Loucy (cell line): ENCODE measurements at regions not wholly inside any gene's neighbourhood (a gene's known extent, or its start where the extent isn't known, plus 50 kb on each side); places are given as distances from the start of the nearest gene placed in this dataset.

ENCODE experiments used
- H2AFZ ChIP-seq: fragments of 200-600 bp; sonication (generic); 2 replicates; pipeline ENCODE4 v1.6.0; 2016; ENCODE audit warnings: antibody characterized with exemption, mild to moderate bottlenecking, low read length, moderate library complexity
- H3F3A ChIP-seq: fragments of 200-600 bp; 2 replicates; pipeline ENCODE4 v1.6.0; 2016; ENCODE audit warnings: antibody characterized with exemption, low read depth, mild to moderate bottlenecking
- H3K27me3 ChIP-seq: fragments of 200-600 bp; sonication (generic); 2 replicates; pipeline ENCODE4 v1.6.1; 2014; ENCODE audit warnings: low read length, mild to moderate bottlenecking; ENCODE audit not compliant: insufficient read depth, poor library complexity, severe bottlenecking
- H3K36me3 ChIP-seq: fragments of 200-600 bp; sonication (generic); 2 replicates; pipeline ENCODE4 v1.6.1; 2016; ENCODE audit warnings: low read length; ENCODE audit not compliant: insufficient read depth
- H3K4me1 ChIP-seq: fragments of 200-600 bp; sonication (generic); 2 replicates; pipeline ENCODE4 v1.5.1; 2014; ENCODE audit warnings: low read length, mild to moderate bottlenecking; ENCODE audit not compliant: insufficient read depth, poor library complexity, severe bottlenecking
- H3K4me2 ChIP-seq: fragments of 200-600 bp; sonication (generic); 2 replicates; pipeline ENCODE4 v1.6.0; 2014; ENCODE audit warnings: antibody characterized with exemption, low read length, low read depth, mild to moderate bottlenecking; ENCODE audit not compliant: poor library complexity, severe bottlenecking
- H3K4me3 ChIP-seq: fragments of 200-600 bp; sonication (generic); 2 replicates; pipeline ENCODE4 v1.5.1; 2014; ENCODE audit warnings: low read length, mild to moderate bottlenecking, mixed read lengths; ENCODE audit not compliant: poor library complexity, severe bottlenecking
- H3K79me2 ChIP-seq: fragments of 200-600 bp; sonication (generic); 2 replicates; pipeline ENCODE4 v1.6.1; 2014; ENCODE audit warnings: low read length; ENCODE audit not compliant: insufficient read depth
- H3K9ac ChIP-seq: fragments of 200-600 bp; sonication (generic); 2 replicates; pipeline ENCODE4 v1.6.0; 2014; ENCODE audit warnings: mild to moderate bottlenecking, low read depth, low read length, moderate library complexity; ENCODE audit not compliant: poor library complexity, severe bottlenecking
- H3K9me2 ChIP-seq: fragments of 200-600 bp; sonication (generic); replicated peaks from 2 replicates; pipeline ENCODE4 v1.6.1; 2016; ENCODE audit warnings: low read depth, low read length, mixed read lengths
- H3K9me3 ChIP-seq: fragments of 200-600 bp; sonication (generic); 2 replicates; pipeline ENCODE4 v1.6.1; 2014; ENCODE audit warnings: mild to moderate bottlenecking, antibody characterized with exemption, low read length, low read depth; ENCODE audit not compliant: insufficient read depth
- H4K20me1 ChIP-seq: fragments of 200-600 bp; sonication (generic); 2 replicates; pipeline ENCODE4 v1.6.0; 2014; ENCODE audit warnings: antibody characterized with exemption, low read length, mild to moderate bottlenecking; ENCODE audit not compliant: insufficient read depth, poor library complexity, severe bottlenecking
- CTCF ChIP-seq: fragments of 200-600 bp; sonication (generic); conservative IDR thresholded peaks from 2 replicates; pipeline ENCODE4 v1.5.1; 2014; ENCODE audit warnings: mild to moderate bottlenecking, antibody characterized with exemption, low read length
- EZH2phosphoT487 ChIP-seq: fragments of 200-600 bp; IDR thresholded peaks from 2 replicates; pipeline ENCODE4 v1.6.1; 2018; ENCODE audit warnings: antibody characterized with exemption, mild to moderate bottlenecking, moderate library complexity, borderline replicate concordance

- Histone ChIP-seq H3K9me2 (no peaks in the 10 kb centered on the region), H3K9ac (no peak overlapping the region), H3K4me1 (no peaks in the 10 kb centered on the region), H3K27me3 (no peaks in the 10 kb centered on the region), H3K36me3 (no peaks in the 10 kb centered on the region), H2AFZ (no peak overlapping the region), H3F3A (no peaks in the 10 kb centered on the region), H3K79me2 (no peaks in the 10 kb centered on the region), H3K4me2 (no peak overlapping the region), H4K20me1 (no peaks in the 10 kb centered on the region), H3K4me3 (no peak overlapping the region), H3K9me3 (peaks cover under 1% of the 10 kb centered on the region; the same call in 1 of the 2 replicates)
- TF ChIP-seq EZH2phosphoT487 = no peak
- no peak for TF ChIP-seq CTCF
These were observed 309.4 kb upstream of the DIO3 start for GRCh38 chr14:101251812-101252442.

- no peak overlapping the region for H3K4me2 ChIP-seq
- H3F3A ChIP-seq = no peaks in the 10 kb centered on the region
- H3K4me3 ChIP-seq = no peak overlapping the region
- no peaks in the 10 kb centered on the region for H3K4me1 ChIP-seq
- no peak for TF ChIP-seq EZH2phosphoT487
- no peak for TF ChIP-seq CTCF
- H3K79me2 ChIP-seq = no peaks in the 10 kb centered on the region
- H2AFZ ChIP-seq = no peak overlapping the region
- no peaks in the 10 kb centered on the region; the same call in 1 of the 2 replicates for H3K9me3 ChIP-seq
- no peaks in the 10 kb centered on the region for H3K9me2 ChIP-seq
- H3K36me3 ChIP-seq = no peaks in the 10 kb centered on the region
- H3K27me3 ChIP-seq = no peaks in the 10 kb centered on the region
- no peak overlapping the region for H3K9ac ChIP-seq
- no peaks in the 10 kb centered on the region for H4K20me1 ChIP-seq
These were observed 308.7 kb upstream of the DIO3 start for GRCh38 chr14:101252443-101253214.

GRCh38 chr14:101253948-101254347, 307.3 kb upstream of the DIO3 start:
- Histone ChIP-seq H3K4me3 (no peak overlapping the region), H3F3A (no peaks in the 10 kb centered on the region), H3K9me2 (no peaks in the 10 kb centered on the region), H3K27me3 (no peaks in the 10 kb centered on the region), H3K9me3 (no peaks in the 10 kb centered on the region), H3K9ac (no peak overlapping the region), H3K36me3 (no peaks in the 10 kb centered on the region), H3K4me1 (no peaks in the 10 kb centered on the region), H3K4me2 (no peak overlapping the region), H2AFZ (no peak overlapping the region), H3K79me2 (no peaks in the 10 kb centered on the region), H4K20me1 (no peaks in the 10 kb centered on the region)
- TF ChIP-seq EZH2phosphoT487 = no peak
- no peak for TF ChIP-seq CTCF
